HG03342 (cell line): ENCODE measurements at regions not wholly inside any gene's neighbourhood (a gene's known extent, or its start where the extent isn't known, plus 50 kb on each side); places are given as distances from the start of the nearest gene placed in this dataset.

Source experiments
- ATAC-seq: cut with Tn5 transposase; IDR thresholded peaks from one replicate; pipeline ENCODE4 v1.9.1; 2021; ENCODE audit warnings: mild to moderate bottlenecking, moderate library complexity; ENCODE audit not compliant: unreplicated experiment

GRCh38 chr10:44180321-44181168 lies 204.4 kb downstream of the CXCL12 start:
- ATAC-seq, result no peak

- ATAC-seq, result no peak
These were observed 206.0 kb downstream of the CXCL12 start for GRCh38 chr10:44178856-44179255.

GRCh38 chr10:44178281-44178680 lies 206.6 kb downstream of the CXCL12 start:
- ATAC-seq, result no peak

- ATAC-seq, result no peak
These were observed 207.3 kb downstream of the CXCL12 start for GRCh38 chr10:44177610-44178009.

GRCh38 chr10:44176311-44176710 lies 208.6 kb downstream of the CXCL12 start:
- no peak for ATAC-seq

- ATAC-seq, result no peak
These were observed 211.3 kb downstream of the CXCL12 start for GRCh38 chr10:44173608-44173894.

GRCh38 chr10:44172883-44173607 lies 211.9 kb downstream of the CXCL12 start:
- no peak for ATAC-seq

GRCh38 chr10:44171765-44172164 lies 213.1 kb downstream of the CXCL12 start:
- no peak for ATAC-seq

- ATAC-seq, result no peak
These were observed 216.4 kb downstream of the CXCL12 start for GRCh38 chr10:44168478-44168877.

GRCh38 chr10:44167752-44168151 lies 217.1 kb downstream of the CXCL12 start:
- no peak for ATAC-seq

GRCh38 chr10:44166441-44166840 lies 218.5 kb downstream of the CXCL12 start:
- no peak for ATAC-seq

GRCh38 chr10:44164251-44164956 lies 220.5 kb downstream of the CXCL12 start:
- ATAC-seq, result no peak

GRCh38 chr10:44161184-44161583 lies 223.7 kb downstream of the CXCL12 start:
- no peak for ATAC-seq

- ATAC-seq, result no peak
These were observed 227.3 kb downstream of the CXCL12 start for GRCh38 chr10:44157574-44157973.

GRCh38 chr10:44154956-44155355 lies 229.9 kb downstream of the CXCL12 start:
- no peak for ATAC-seq

GRCh38 chr10:44153918-44154670 lies 230.8 kb downstream of the CXCL12 start:
- no peak for ATAC-seq

- no peak for ATAC-seq
These were observed 241.3 kb downstream of the CXCL12 start for GRCh38 chr10:44143556-44143955.

GRCh38 chr10:44132361-44133289 lies 252.3 kb downstream of the CXCL12 start:
- no peak for ATAC-seq

- no peak for ATAC-seq
These were observed 258.6 kb downstream of the CXCL12 start for GRCh38 chr10:44126291-44126717.

GRCh38 chr10:44125879-44126278 lies 259.0 kb downstream of the CXCL12 start:
- no peak for ATAC-seq
